Panc1 (cell line): ENCODE measurements at regions not wholly inside any gene's neighbourhood (a gene's known extent, or its start where the extent isn't known, plus 50 kb on each side); places are given as distances from the start of the nearest gene placed in this dataset.

Source experiments
- ATAC-seq: fragments of 200-7000 bp; cut with Tn5 transposase; 2 replicates; pipeline ENCODE4 v1.9.1; 2020; ENCODE audit warnings: mild to moderate bottlenecking, moderate library complexity
- BruUV-seq: library from RNA; stranded (reverse); fragments of 400-500 nt; replicated peaks from 2 replicates; lab custom pipeline; 2021; lab: Mats Ljungman, UMichigan
- CTCF ChIA-PET: fragments of 300-600 bp; sonication (Branson Sonifier 250); formaldehyde crosslinking; loops from one replicate; lab custom pipeline; 2022; ENCODE audit warnings: antibody characterized with exemption; lab: Charles Lee
- POLR2A ChIA-PET: fragments of 300-600 bp; sonication (Branson Sonifier 250); formaldehyde crosslinking; loops from one replicate; lab custom pipeline; 2022; ENCODE audit warnings: antibody characterized with exemption; lab: Charles Lee
- DNase-seq: peaks from one replicate; pipeline ENCODE4 v3.0.0-alpha.2; 2010; ENCODE audit warnings: low read depth, low spot score
- H3K27ac ChIP-seq: 2 replicates; pipeline ENCODE4 v1.5.1; 2011; ENCODE audit warnings: mild to moderate bottlenecking, low read length, inconsistent platforms
- H3K27me3 ChIP-seq: fragments of 200-500 bp; sonication (Bioruptor generic); 2 replicates; pipeline ENCODE4 v1.6.0; 2014; ENCODE audit warnings: low read length, inconsistent platforms; ENCODE audit not compliant: control insufficient read depth, insufficient read depth
- H3K36me3 ChIP-seq: fragments of 200-500 bp; sonication (Bioruptor generic); 2 replicates; pipeline ENCODE4 v1.5.1; 2014; ENCODE audit warnings: inconsistent platforms, mild to moderate bottlenecking, low read length, moderate library complexity; ENCODE audit not compliant: control insufficient read depth, insufficient read depth
- H3K4me1 ChIP-seq: 2 replicates; pipeline ENCODE4 v1.5.1; 2011; ENCODE audit warnings: inconsistent platforms, mild to moderate bottlenecking, low read length, moderate library complexity; ENCODE audit not compliant: control insufficient read depth, insufficient read depth
- H3K4me3 ChIP-seq, 2 experiments: 2 replicates each; pipeline ENCODE4 v1.5.1; 2011 to 2012; ENCODE audit warnings: low read depth in 2 of 2, low read length in 2 of 2, mild to moderate bottlenecking in 2 of 2, inconsistent platforms in 1 of 2, moderate library complexity in 1 of 2
- H3K9me3 ChIP-seq: fragments of 200-500 bp; sonication (Bioruptor generic); 2 replicates; pipeline ENCODE4 v1.5.1; 2014; ENCODE audit warnings: low read depth, mild to moderate bottlenecking, inconsistent platforms, low read length, moderate library complexity; ENCODE audit not compliant: control insufficient read depth, insufficient read depth
- POLR2AphosphoS5 ChIP-seq: IDR thresholded peaks from 2 replicates; pipeline ENCODE4 v1.6.1; 2012; ENCODE audit warnings: mild to moderate bottlenecking, low read depth, low read length, moderate library complexity
- SIN3A ChIP-seq: IDR thresholded peaks from 2 replicates; pipeline ENCODE4 v1.6.1; 2012; ENCODE audit warnings: low read depth, mild to moderate bottlenecking, low read length, moderate library complexity, borderline replicate concordance; ENCODE audit not compliant: insufficient read depth
- TCF7L2 ChIP-seq: IDR thresholded peaks from 2 replicates; pipeline ENCODE4 v1.6.1; 2011; ENCODE audit warnings: mild to moderate bottlenecking, low read depth, low read length, inconsistent platforms
- in situ Hi-C: cut with HindIII; loops from 2 replicates; pipeline ENCODE4 v1.10.0; 2016; ENCODE audit warnings: low sequenced_read_pairs, low pct_unique_long_range_greater_than_20kb
- intact Hi-C: fragments of 100-400 bp; cut with micrococcal nuclease; formaldehyde crosslinking; loops from one replicate; pipeline ENCODE4 v1.10.0; 2022; ENCODE audit not compliant: unreplicated experiment
- TF ChIP-seq, protein P1 (sequence below), 2 experiments: IDR thresholded peaks; 2 replicates each; pipeline ENCODE4 v1.6.1; 2011 to 2012; ENCODE audit warnings: low read depth in 2 of 2, control low read depth in 1 of 2, low read length in 1 of 2, mild to moderate bottlenecking in 1 of 2, moderate library complexity in 1 of 2; ENCODE audit not compliant: insufficient read depth in 1 of 2
- TF ChIP-seq, protein P2 (sequence below): fragments of 450-650 bp; IDR thresholded peaks from 2 replicates; pipeline ENCODE4 v1.5.1; 2017; ENCODE audit warnings: mild to moderate bottlenecking

DNA sequence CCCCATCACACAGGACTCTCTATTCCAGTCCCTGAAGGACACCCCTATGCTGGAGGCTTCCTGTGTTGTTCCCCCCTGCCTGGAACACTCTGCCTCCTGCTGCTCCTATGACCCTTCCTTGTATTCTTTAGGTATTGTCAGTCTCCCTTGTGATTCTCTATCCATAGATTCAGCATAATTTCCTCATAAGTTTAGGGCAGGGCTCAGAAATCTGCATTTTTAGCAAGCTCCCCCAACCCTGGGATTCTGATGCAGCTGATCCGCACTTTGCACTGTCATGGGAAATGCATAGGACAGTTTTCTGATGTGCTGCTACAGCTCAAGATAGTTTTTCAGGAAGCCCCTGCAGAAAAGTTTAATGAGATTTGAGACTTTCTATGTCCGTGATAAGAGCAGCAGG, 79.9 kb downstream of the ADRA2A start:
- Histone ChIP-seq H3K4me1 (no peaks in the 10 kb centered on the region), H3K27me3 (peaks cover 2% of the 10 kb centered on the region; the same call in 1 of the 2 replicates), H3K9me3 (no peaks in the 10 kb centered on the region), H3K4me3 (no peak overlapping the region), H3K27ac (no peak overlapping the region), H3K36me3 (no peaks in the 10 kb centered on the region)
- POLR2A ChIA-PET = interaction anchor here (0.6 kb wide), 1 partner anchor 346 kb away, joined by 3 read pairs; no protein-coding TSS in a partner anchor
- BruUV-seq = no TSS peak
- TF ChIP-seq POLR2AphosphoS5 (no peak), SIN3A (no peak), TCF7L2 (no peak)
- TF ChIP-seq, protein P1, sequence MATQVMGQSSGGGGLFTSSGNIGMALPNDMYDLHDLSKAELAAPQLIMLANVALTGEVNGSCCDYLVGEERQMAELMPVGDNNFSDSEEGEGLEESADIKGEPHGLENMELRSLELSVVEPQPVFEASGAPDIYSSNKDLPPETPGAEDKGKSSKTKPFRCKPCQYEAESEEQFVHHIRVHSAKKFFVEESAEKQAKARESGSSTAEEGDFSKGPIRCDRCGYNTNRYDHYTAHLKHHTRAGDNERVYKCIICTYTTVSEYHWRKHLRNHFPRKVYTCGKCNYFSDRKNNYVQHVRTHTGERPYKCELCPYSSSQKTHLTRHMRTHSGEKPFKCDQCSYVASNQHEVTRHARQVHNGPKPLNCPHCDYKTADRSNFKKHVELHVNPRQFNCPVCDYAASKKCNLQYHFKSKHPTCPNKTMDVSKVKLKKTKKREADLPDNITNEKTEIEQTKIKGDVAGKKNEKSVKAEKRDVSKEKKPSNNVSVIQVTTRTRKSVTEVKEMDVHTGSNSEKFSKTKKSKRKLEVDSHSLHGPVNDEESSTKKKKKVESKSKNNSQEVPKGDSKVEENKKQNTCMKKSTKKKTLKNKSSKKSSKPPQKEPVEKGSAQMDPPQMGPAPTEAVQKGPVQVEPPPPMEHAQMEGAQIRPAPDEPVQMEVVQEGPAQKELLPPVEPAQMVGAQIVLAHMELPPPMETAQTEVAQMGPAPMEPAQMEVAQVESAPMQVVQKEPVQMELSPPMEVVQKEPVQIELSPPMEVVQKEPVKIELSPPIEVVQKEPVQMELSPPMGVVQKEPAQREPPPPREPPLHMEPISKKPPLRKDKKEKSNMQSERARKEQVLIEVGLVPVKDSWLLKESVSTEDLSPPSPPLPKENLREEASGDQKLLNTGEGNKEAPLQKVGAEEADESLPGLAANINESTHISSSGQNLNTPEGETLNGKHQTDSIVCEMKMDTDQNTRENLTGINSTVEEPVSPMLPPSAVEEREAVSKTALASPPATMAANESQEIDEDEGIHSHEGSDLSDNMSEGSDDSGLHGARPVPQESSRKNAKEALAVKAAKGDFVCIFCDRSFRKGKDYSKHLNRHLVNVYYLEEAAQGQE (IDR thresholded peaks at IDR 0.05; ENCODE audit: insufficient read depth in 1 of 2, low read depth in 2 of 2, low read length in 1 of 2) = no peak
- TF ChIP-seq, protein P2, sequence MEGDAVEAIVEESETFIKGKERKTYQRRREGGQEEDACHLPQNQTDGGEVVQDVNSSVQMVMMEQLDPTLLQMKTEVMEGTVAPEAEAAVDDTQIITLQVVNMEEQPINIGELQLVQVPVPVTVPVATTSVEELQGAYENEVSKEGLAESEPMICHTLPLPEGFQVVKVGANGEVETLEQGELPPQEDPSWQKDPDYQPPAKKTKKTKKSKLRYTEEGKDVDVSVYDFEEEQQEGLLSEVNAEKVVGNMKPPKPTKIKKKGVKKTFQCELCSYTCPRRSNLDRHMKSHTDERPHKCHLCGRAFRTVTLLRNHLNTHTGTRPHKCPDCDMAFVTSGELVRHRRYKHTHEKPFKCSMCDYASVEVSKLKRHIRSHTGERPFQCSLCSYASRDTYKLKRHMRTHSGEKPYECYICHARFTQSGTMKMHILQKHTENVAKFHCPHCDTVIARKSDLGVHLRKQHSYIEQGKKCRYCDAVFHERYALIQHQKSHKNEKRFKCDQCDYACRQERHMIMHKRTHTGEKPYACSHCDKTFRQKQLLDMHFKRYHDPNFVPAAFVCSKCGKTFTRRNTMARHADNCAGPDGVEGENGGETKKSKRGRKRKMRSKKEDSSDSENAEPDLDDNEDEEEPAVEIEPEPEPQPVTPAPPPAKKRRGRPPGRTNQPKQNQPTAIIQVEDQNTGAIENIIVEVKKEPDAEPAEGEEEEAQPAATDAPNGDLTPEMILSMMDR = no peak
- intact Hi-C loops = no loop called here
- DNase-seq (no peak), ATAC-seq (no peak)
- CTCF ChIA-PET = no interaction called here
- in situ Hi-C loops = no loop called here

DNA sequence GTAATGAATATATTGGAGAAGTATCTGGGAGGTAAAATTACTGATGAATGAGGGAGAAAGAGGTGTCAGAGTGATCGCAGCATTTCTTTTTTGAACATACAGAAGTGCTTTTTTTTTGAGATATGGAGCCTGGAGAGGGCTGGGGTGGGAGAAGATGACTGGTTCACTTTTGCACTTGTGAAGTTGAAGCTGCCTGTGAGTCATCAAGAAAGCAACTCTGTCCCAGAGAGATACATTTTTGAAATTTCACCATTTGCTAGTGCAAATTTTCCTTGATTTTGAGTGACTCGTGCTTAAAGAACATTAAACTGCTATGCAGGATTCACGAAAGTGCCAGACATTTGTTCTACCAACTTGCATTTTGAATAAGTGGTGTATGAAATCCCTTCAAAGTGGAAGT, 81.8 kb downstream of the ADRA2A start:
- intact Hi-C loops = no loop called here
- no peaks in the 10 kb centered on the region for H3K36me3 ChIP-seq
- no peaks in the 10 kb centered on the region for H3K9me3 ChIP-seq
- ChIA-PET CTCF (no interaction called here), POLR2A (no interaction called here)
- ATAC-seq (no peak), DNase-seq (no peak)
- in situ Hi-C loops = no loop called here
- no peak for TF ChIP-seq TCF7L2
- TF ChIP-seq, protein P1 (IDR thresholded peaks at IDR 0.05; ENCODE audit: insufficient read depth in 1 of 2, low read depth in 2 of 2, low read length in 1 of 2) = no peak
- TF ChIP-seq, protein P2 = no peak
- TF ChIP-seq SIN3A = no peak
- no peak for TF ChIP-seq POLR2AphosphoS5
- BruUV-seq = no TSS peak
- H3K4me3 ChIP-seq = no peak overlapping the region
- H3K4me1 ChIP-seq = no peaks in the 10 kb centered on the region
- H3K27me3 ChIP-seq = peaks cover 2% of the 10 kb centered on the region; the same call in 1 of the 2 replicates
- no peak overlapping the region for H3K27ac ChIP-seq
